Small intestine (tissue), 7 donors: ENCODE measurements at regions not wholly inside any gene's neighbourhood (a gene's known extent, or its start where the extent isn't known, plus 50 kb on each side); places are given as distances from the start of the nearest gene placed in this dataset.
"Not testable (repeated sequence)": the region's sequence is repeated elsewhere in the genome, so short reads cannot be mapped to it uniquely, and the experiment has no call there.

Experiments
- DNase-seq, 2 donors: peaks; one replicate each; pipeline versions ENCODE4 v3.0.0 to v3.0.0-alpha.2; 2013
- FAIRE-seq: peaks from 2 replicates; lab custom pipeline; 2012; peaks lifted over from hg19 to GRCh38; lab: Jason Lieb, UNC
- H3K27ac ChIP-seq, 3 donors: one replicate each; pipeline ENCODE4 v1.5.1; 2013; ENCODE audit warnings: low read length in 2 of 3, mild to moderate bottlenecking in 2 of 3, control low read depth in 1 of 3, inconsistent platforms in 1 of 3, low read depth in 1 of 3, moderate library complexity in 1 of 3
- H3K27me3 ChIP-seq, 3 donors: one replicate each; pipeline ENCODE4 v1.6.1; 2013; ENCODE audit warnings: low read length in 3 of 3, inconsistent platforms in 1 of 3; ENCODE audit not compliant: control insufficient read depth in 3 of 3, insufficient read depth in 3 of 3
- H3K36me3 ChIP-seq, 3 donors: one replicate each; pipeline ENCODE4 v1.6.1; 2013; ENCODE audit warnings: low read length in 3 of 3, inconsistent platforms in 1 of 3, low read depth in 1 of 3, mild to moderate bottlenecking in 1 of 3, moderate library complexity in 1 of 3; ENCODE audit not compliant: control insufficient read depth in 3 of 3, insufficient read depth in 2 of 3
- H3K4me1 ChIP-seq, 3 donors: one replicate each; pipeline ENCODE4 v1.6.1; 2013; ENCODE audit warnings: low read length in 2 of 3, inconsistent platforms in 1 of 3, low read depth in 1 of 3, mild to moderate bottlenecking in 1 of 3, moderate library complexity in 1 of 3; ENCODE audit not compliant: control insufficient read depth in 3 of 3, insufficient read depth in 2 of 3
- H3K4me3 ChIP-seq, 3 donors: one replicate each; pipeline ENCODE4 v1.5.1; 2013; ENCODE audit warnings: low read length in 3 of 3, control low read depth in 1 of 3, inconsistent platforms in 1 of 3, low read depth in 1 of 3, mild to moderate bottlenecking in 1 of 3, moderate library complexity in 1 of 3
- H3K9me3 ChIP-seq, 2 donors: one replicate each; pipeline ENCODE4 v1.6.1; 2013; ENCODE audit warnings: low read depth in 1 of 2, low read length in 1 of 2; ENCODE audit not compliant: control insufficient read depth in 2 of 2, insufficient read depth in 1 of 2
- WGBS, 3 donors: extraction: QIAGEN DNeasy Blood & Tissue Kit; methylation state at CpG; one replicate each; pipeline ENCODE4 v1.1.7; 2013; 5-methylcytosine and 5-hydroxymethylcytosine counted together
- donor health status: healthy with polysubstance abuse.
- donor health status: control.
- donor health status: control.
- donor health status: Bipolar disorder and iron deficiency.
- donor health status: healthy.

DNA sequence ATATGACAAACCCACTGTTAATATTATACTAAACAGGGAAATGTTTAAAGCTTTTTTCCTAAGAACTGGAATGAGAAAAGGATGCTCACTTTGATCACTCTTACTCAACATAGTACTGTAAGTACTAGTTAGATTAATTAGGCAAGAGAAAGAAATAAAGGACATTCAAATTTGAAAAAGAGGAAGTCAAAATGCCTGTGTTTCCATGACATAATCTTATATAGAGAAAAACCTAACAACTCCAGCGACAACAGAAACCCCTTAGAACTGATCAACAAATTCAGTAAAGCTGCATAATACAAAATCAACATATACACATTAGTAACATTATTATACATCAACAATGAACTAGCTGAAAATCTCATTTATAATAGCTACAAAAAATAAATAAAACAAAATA lies 200.6 kb upstream of the ROBO1 start:
- Histone ChIP-seq H3K27me3 (no peaks in the 10 kb centered on the region), H3K4me3 (no peak overlapping the region), H3K36me3 (no peaks in the 10 kb centered on the region), H3K9me3 (no peaks in the 10 kb centered on the region), H3K27ac (no peak overlapping the region), H3K4me1 (no peaks in the 10 kb centered on the region)
- no peak for DNase-seq
- no peak for FAIRE-seq
- 56 to 86% (median 85%) methylated on average over 1 of the region's 1 CpG for WGBS, 3 donors

- no peaks in the 10 kb centered on the region for H3K9me3 ChIP-seq
- FAIRE-seq, result no peak
- H3K4me1 ChIP-seq, result no peaks in the 10 kb centered on the region
- 45 to 63% (median 51%) methylated on average over 3 of the region's 3 CpGs for WGBS, 3 donors
- no peaks in the 10 kb centered on the region for H3K36me3 ChIP-seq
- H3K27me3 ChIP-seq, result no peaks in the 10 kb centered on the region
- H3K27ac ChIP-seq, result no peak overlapping the region
- no peak for DNase-seq
- no peak overlapping the region for H3K4me3 ChIP-seq
Measured at GRCh38 chr3:79960594-79960993, 192.8 kb upstream of the ROBO1 start.

- WGBS, 3 donors, result 81 to 84% (median 83%) methylated on average over 6 of the region's 6 CpGs
- no peaks in the 10 kb centered on the region for H3K36me3 ChIP-seq
- no peak overlapping the region for H3K27ac ChIP-seq
- DNase-seq, result no peak
- no peaks in the 10 kb centered on the region for H3K9me3 ChIP-seq
- no peaks in the 10 kb centered on the region for H3K4me1 ChIP-seq
- no peaks in the 10 kb centered on the region for H3K27me3 ChIP-seq
- H3K4me3 ChIP-seq, result no peak overlapping the region
- no peak for FAIRE-seq
Measured at GRCh38 chr3:79957066-79957465, 189.3 kb upstream of the ROBO1 start.

DNA sequence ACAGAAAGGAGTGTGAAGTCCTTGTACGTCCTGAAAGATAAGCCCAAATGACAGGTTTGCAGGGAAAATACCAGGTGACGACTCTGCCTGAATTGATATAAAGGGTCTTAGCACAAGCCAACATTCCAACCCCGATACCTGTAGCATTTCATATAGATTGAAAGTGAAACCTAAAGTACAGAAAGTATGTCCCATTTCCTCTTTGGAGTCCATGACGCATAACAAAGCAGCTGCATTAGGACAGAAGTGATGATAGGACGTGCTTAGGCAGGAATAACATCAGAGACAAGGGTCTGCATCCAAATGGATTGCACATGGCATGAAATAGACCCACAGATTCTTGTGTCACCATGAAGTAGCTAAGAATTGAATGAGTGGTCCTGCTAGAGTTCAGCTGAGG lies 187.0 kb upstream of the ROBO1 start:
- no peaks in the 10 kb centered on the region for H3K4me1 ChIP-seq
- H3K27ac ChIP-seq, result no peak overlapping the region
- no peaks in the 10 kb centered on the region for H3K27me3 ChIP-seq
- no peak overlapping the region for H3K4me3 ChIP-seq
- peak in 1 of 2 donors; percentile 9 for DNase-seq
- H3K9me3 ChIP-seq, result peaks cover 0 to 3% of the 10 kb centered on the region in 2 donors
- 35 to 70% (median 56%) methylated on average over 5 of the region's 5 CpGs for WGBS, 3 donors
- no peaks in the 10 kb centered on the region for H3K36me3 ChIP-seq
- no peak for FAIRE-seq

GRCh38 chr3:79953591-79954101 lies 185.8 kb upstream of the ROBO1 start:
- 54 to 68% (median 64%) methylated on average over 2 of the region's 2 CpGs for WGBS, 3 donors
- Histone ChIP-seq H3K4me1 (no peaks in the 10 kb centered on the region), H3K27ac (no peak overlapping the region), H3K36me3 (no peaks in the 10 kb centered on the region), H3K27me3 (no peaks in the 10 kb centered on the region), H3K9me3 (peaks cover 0 to 3% of the 10 kb centered on the region in 2 donors), H3K4me3 (no peak overlapping the region)
- DNase-seq (no peak), FAIRE-seq (no peak)

GRCh38 chr3:79951426-79951825 lies 183.6 kb upstream of the ROBO1 start:
- not testable (repeated sequence) for H3K27me3 ChIP-seq, H3K27ac ChIP-seq, H3K4me3 ChIP-seq, H3K36me3 ChIP-seq, FAIRE-seq, DNase-seq, H3K4me1 ChIP-seq, H3K9me3 ChIP-seq
- 89 to 94% (median 93%) methylated on average over 20 to 23 of the region's 23 CpGs for WGBS, 3 donors

DNA sequence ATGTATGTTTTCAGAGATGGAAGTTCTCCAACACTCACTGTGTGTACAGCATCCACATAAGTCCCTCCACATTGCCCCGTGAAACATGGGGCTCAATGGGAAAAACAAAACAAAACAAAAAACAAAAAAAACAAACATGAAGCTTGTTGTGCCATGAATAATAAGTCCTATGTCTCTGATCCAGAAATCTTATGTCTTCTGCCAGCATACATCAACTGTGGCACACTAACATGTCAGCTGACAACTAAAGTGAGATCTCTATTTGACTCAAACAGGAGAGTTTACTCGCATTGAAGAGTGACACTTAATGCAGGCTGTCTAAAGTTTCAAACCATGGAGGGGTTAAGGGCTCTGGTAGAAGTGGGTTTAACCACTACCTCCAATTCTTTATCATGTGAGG lies 180.2 kb upstream of the ROBO1 start:
- no peak for FAIRE-seq
- H3K36me3 ChIP-seq, result no peaks in the 10 kb centered on the region
- H3K4me1 ChIP-seq, result no peaks in the 10 kb centered on the region

GRCh38 chr3:79947469-79947868 lies 179.7 kb upstream of the ROBO1 start:
- no peak for FAIRE-seq
- H3K4me1 ChIP-seq, result no peaks in the 10 kb centered on the region
- 92 to 96% (median 95%) methylated on average over 1 of the region's 1 CpG for WGBS, 3 donors

More for the DNA sequence above, 180.2 kb upstream of the ROBO1 start:
- DNase-seq, result no peak
- Histone ChIP-seq H3K4me3 (no peak overlapping the region), H3K9me3 (peaks cover 0 to 3% of the 10 kb centered on the region in 2 donors), H3K27ac (no peak overlapping the region), H3K27me3 (no peaks in the 10 kb centered on the region)
- 83 to 87% (median 87%) methylated on average over 2 of the region's 2 CpGs for WGBS, 3 donors

GRCh38 chr3:79937567-79937966 lies 169.8 kb upstream of the ROBO1 start:
- no peak for FAIRE-seq
- WGBS, 3 donors, result 42 to 75% (median 58%) methylated on average over 1 of the region's 1 CpG
- H3K27ac ChIP-seq, result peak overlapping the region in 1 of 3 donors; percentile 50

More at GRCh38 chr3:79947469-79947868, 179.7 kb upstream of the ROBO1 start:
- no peak for DNase-seq
- Histone ChIP-seq H3K36me3 (no peaks in the 10 kb centered on the region), H3K9me3 (peaks cover 0 to 3% of the 10 kb centered on the region in 2 donors), H3K27me3 (no peaks in the 10 kb centered on the region), H3K4me3 (no peak overlapping the region), H3K27ac (no peak overlapping the region)

More at GRCh38 chr3:79937567-79937966, 169.8 kb upstream of the ROBO1 start:
- Histone ChIP-seq H3K9me3 (no peaks in the 10 kb centered on the region), H3K4me3 (no peak overlapping the region), H3K4me1 (peaks cover 0 to 5% (median 0%) of the 10 kb centered on the region in 3 donors), H3K36me3 (no peaks in the 10 kb centered on the region), H3K27me3 (no peaks in the 10 kb centered on the region)
- DNase-seq, result peak; percentile 10 to 71
